ENCODE measurements at regions not wholly inside any gene's neighbourhood (a gene's known extent, or its start where the extent isn't known, plus 50 kb on each side); places are given as distances from the start of the nearest gene placed in this dataset.

DNA sequence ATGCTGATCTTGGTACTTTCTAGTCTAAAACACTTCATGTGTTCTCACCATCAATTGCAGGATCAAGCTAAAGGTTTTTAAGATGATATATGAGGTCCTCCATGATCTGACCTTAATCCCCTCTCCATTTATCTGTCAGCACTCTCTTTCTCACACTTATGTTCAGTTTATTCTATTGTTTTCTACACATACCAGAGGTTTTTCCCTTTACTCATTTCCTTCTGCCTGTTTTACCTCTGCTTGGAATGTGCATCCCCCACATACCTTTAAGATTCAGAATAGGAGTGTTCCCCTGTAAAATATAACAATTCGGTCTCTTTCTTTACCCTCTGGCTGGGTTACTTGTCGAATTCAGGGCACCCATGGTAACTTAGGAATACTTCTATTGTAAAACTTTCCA lies 219.1 kb upstream of the PKP2 start (continued):
- TF ChIP-seq, protein P1, sequence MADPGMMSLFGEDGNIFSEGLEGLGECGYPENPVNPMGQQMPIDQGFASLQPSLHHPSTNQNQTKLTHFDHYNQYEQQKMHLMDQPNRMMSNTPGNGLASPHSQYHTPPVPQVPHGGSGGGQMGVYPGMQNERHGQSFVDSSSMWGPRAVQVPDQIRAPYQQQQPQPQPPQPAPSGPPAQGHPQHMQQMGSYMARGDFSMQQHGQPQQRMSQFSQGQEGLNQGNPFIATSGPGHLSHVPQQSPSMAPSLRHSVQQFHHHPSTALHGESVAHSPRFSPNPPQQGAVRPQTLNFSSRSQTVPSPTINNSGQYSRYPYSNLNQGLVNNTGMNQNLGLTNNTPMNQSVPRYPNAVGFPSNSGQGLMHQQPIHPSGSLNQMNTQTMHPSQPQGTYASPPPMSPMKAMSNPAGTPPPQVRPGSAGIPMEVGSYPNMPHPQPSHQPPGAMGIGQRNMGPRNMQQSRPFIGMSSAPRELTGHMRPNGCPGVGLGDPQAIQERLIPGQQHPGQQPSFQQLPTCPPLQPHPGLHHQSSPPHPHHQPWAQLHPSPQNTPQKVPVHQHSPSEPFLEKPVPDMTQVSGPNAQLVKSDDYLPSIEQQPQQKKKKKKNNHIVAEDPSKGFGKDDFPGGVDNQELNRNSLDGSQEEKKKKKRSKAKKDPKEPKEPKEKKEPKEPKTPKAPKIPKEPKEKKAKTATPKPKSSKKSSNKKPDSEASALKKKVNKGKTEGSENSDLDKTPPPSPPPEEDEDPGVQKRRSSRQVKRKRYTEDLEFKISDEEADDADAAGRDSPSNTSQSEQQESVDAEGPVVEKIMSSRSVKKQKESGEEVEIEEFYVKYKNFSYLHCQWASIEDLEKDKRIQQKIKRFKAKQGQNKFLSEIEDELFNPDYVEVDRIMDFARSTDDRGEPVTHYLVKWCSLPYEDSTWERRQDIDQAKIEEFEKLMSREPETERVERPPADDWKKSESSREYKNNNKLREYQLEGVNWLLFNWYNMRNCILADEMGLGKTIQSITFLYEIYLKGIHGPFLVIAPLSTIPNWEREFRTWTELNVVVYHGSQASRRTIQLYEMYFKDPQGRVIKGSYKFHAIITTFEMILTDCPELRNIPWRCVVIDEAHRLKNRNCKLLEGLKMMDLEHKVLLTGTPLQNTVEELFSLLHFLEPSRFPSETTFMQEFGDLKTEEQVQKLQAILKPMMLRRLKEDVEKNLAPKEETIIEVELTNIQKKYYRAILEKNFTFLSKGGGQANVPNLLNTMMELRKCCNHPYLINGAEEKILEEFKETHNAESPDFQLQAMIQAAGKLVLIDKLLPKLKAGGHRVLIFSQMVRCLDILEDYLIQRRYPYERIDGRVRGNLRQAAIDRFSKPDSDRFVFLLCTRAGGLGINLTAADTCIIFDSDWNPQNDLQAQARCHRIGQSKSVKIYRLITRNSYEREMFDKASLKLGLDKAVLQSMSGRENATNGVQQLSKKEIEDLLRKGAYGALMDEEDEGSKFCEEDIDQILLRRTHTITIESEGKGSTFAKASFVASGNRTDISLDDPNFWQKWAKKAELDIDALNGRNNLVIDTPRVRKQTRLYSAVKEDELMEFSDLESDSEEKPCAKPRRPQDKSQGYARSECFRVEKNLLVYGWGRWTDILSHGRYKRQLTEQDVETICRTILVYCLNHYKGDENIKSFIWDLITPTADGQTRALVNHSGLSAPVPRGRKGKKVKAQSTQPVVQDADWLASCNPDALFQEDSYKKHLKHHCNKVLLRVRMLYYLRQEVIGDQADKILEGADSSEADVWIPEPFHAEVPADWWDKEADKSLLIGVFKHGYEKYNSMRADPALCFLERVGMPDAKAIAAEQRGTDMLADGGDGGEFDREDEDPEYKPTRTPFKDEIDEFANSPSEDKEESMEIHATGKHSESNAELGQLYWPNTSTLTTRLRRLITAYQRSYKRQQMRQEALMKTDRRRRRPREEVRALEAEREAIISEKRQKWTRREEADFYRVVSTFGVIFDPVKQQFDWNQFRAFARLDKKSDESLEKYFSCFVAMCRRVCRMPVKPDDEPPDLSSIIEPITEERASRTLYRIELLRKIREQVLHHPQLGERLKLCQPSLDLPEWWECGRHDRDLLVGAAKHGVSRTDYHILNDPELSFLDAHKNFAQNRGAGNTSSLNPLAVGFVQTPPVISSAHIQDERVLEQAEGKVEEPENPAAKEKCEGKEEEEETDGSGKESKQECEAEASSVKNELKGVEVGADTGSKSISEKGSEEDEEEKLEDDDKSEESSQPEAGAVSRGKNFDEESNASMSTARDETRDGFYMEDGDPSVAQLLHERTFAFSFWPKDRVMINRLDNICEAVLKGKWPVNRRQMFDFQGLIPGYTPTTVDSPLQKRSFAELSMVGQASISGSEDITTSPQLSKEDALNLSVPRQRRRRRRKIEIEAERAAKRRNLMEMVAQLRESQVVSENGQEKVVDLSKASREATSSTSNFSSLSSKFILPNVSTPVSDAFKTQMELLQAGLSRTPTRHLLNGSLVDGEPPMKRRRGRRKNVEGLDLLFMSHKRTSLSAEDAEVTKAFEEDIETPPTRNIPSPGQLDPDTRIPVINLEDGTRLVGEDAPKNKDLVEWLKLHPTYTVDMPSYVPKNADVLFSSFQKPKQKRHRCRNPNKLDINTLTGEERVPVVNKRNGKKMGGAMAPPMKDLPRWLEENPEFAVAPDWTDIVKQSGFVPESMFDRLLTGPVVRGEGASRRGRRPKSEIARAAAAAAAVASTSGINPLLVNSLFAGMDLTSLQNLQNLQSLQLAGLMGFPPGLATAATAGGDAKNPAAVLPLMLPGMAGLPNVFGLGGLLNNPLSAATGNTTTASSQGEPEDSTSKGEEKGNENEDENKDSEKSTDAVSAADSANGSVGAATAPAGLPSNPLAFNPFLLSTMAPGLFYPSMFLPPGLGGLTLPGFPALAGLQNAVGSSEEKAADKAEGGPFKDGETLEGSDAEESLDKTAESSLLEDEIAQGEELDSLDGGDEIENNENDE (IDR thresholded peaks at IDR 0.05; ENCODE audit: low read depth, low read length), result no peak
- no peak for TF ChIP-seq ZFX (CRISPR knock-in tag; IDR thresholded peaks at IDR 0.05)
- TF ChIP-seq, protein P2, sequence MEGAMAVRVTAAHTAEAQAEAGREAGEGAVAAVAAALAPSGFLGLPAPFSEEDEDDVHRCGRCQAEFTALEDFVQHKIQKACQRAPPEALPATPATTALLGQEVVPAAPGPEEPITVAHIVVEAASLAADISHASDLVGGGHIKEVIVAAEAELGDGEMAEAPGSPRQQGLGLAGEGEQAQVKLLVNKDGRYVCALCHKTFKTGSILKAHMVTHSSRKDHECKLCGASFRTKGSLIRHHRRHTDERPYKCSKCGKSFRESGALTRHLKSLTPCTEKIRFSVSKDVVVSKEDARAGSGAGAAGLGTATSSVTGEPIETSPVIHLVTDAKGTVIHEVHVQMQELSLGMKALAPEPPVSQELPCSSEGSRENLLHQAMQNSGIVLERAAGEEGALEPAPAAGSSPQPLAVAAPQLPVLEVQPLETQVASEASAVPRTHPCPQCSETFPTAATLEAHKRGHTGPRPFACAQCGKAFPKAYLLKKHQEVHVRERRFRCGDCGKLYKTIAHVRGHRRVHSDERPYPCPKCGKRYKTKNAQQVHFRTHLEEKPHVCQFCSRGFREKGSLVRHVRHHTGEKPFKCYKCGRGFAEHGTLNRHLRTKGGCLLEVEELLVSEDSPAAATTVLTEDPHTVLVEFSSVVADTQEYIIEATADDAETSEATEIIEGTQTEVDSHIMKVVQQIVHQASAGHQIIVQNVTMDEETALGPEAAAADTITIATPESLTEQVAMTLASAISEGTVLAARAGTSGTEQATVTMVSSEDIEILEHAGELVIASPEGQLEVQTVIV (CRISPR knock-in tag; IDR thresholded peaks at IDR 0.05; ENCODE audit: borderline replicate concordance), result no peak
- TF ChIP-seq ATF7 (IDR thresholded peaks at IDR 0.05), result no peak
- no peak for TF ChIP-seq ZNF184 (CRISPR knock-in tag; IDR thresholded peaks at IDR 0.05)
- TF ChIP-seq, protein P3, sequence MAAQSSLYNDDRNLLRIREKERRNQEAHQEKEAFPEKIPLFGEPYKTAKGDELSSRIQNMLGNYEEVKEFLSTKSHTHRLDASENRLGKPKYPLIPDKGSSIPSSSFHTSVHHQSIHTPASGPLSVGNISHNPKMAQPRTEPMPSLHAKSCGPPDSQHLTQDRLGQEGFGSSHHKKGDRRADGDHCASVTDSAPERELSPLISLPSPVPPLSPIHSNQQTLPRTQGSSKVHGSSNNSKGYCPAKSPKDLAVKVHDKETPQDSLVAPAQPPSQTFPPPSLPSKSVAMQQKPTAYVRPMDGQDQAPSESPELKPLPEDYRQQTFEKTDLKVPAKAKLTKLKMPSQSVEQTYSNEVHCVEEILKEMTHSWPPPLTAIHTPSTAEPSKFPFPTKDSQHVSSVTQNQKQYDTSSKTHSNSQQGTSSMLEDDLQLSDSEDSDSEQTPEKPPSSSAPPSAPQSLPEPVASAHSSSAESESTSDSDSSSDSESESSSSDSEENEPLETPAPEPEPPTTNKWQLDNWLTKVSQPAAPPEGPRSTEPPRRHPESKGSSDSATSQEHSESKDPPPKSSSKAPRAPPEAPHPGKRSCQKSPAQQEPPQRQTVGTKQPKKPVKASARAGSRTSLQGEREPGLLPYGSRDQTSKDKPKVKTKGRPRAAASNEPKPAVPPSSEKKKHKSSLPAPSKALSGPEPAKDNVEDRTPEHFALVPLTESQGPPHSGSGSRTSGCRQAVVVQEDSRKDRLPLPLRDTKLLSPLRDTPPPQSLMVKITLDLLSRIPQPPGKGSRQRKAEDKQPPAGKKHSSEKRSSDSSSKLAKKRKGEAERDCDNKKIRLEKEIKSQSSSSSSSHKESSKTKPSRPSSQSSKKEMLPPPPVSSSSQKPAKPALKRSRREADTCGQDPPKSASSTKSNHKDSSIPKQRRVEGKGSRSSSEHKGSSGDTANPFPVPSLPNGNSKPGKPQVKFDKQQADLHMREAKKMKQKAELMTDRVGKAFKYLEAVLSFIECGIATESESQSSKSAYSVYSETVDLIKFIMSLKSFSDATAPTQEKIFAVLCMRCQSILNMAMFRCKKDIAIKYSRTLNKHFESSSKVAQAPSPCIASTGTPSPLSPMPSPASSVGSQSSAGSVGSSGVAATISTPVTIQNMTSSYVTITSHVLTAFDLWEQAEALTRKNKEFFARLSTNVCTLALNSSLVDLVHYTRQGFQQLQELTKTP (IDR thresholded peaks at IDR 0.05; ENCODE audit: low read depth in 1 of 2, partially characterized antibody in 2 of 2), result no peak
- TF ChIP-seq CTBP1 (IDR thresholded peaks at IDR 0.05; ENCODE audit: borderline replicate concordance), result no peak
- TF ChIP-seq, protein P4, sequence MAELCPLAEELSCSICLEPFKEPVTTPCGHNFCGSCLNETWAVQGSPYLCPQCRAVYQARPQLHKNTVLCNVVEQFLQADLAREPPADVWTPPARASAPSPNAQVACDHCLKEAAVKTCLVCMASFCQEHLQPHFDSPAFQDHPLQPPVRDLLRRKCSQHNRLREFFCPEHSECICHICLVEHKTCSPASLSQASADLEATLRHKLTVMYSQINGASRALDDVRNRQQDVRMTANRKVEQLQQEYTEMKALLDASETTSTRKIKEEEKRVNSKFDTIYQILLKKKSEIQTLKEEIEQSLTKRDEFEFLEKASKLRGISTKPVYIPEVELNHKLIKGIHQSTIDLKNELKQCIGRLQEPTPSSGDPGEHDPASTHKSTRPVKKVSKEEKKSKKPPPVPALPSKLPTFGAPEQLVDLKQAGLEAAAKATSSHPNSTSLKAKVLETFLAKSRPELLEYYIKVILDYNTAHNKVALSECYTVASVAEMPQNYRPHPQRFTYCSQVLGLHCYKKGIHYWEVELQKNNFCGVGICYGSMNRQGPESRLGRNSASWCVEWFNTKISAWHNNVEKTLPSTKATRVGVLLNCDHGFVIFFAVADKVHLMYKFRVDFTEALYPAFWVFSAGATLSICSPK (IDR thresholded peaks at IDR 0.05; ENCODE audit: borderline replicate concordance), result no peak

Measured in K562 (cell line).